BE2C (cell line): ENCODE measurements at regions not wholly inside any gene's neighbourhood (a gene's known extent, or its start where the extent isn't known, plus 50 kb on each side); places are given as distances from the start of the nearest gene placed in this dataset.

Experiments
- DNase-seq: peaks from one replicate; pipeline ENCODE4 v3.0.0-alpha.2; 2020
- H3K27me3 ChIP-seq: fragments of 250-450 bp; sonication (Bioruptor Pico); 2 replicates; pipeline ENCODE4 v1.5.1; 2020; ENCODE audit warnings: mild to moderate bottlenecking
- H3K36me3 ChIP-seq: fragments of 250-450 bp; sonication (Bioruptor Pico); 2 replicates; pipeline ENCODE4 v1.5.1; 2020; ENCODE audit warnings: mild to moderate bottlenecking
- H3K4me1 ChIP-seq: fragments of 250-450 bp; sonication (Bioruptor Pico); 2 replicates; pipeline ENCODE4 v1.5.1; 2020
- H3K4me3 ChIP-seq: 2 replicates; pipeline ENCODE4 v1.5.1; 2011; ENCODE audit warnings: low read depth, low read length
- H3K9me3 ChIP-seq: fragments of 250-450 bp; sonication (Bioruptor Pico); 2 replicates; pipeline ENCODE4 v1.5.1; 2020
- CTCF ChIP-seq: IDR thresholded peaks from 2 replicates; pipeline ENCODE4 v1.5.1; 2012; ENCODE audit warnings: mild to moderate bottlenecking, low read depth, low read length

- peaks cover 12% of the 10 kb centered on the region for H3K4me1 ChIP-seq
- no peaks in the 10 kb centered on the region for H3K9me3 ChIP-seq
- no peak overlapping the region for H3K4me3 ChIP-seq
- no peaks in the 10 kb centered on the region for H3K36me3 ChIP-seq
- DNase-seq: no peak
- no peaks in the 10 kb centered on the region; the same call in 1 of the 2 replicates for H3K27me3 ChIP-seq
- TF ChIP-seq CTCF: no peak
Observed at GRCh38 chr3:161422171-161422700, 50.9 kb upstream of the SPTSSB start.
